GM12878 (cell line): ENCODE measurements at regions not wholly inside any gene's neighbourhood (a gene's known extent, or its start where the extent isn't known, plus 50 kb on each side); places are given as distances from the start of the nearest gene placed in this dataset.

Experiments used
- ATAC-seq: fragments of 200-7000 bp; cut with Tn5 transposase; 3 replicates; pipeline ENCODE4 v1.9.1; 2020; ENCODE audit warnings: mild to moderate bottlenecking, moderate library complexity
- BruUV-seq: library from RNA; stranded (reverse); fragments of 400-500 nt; replicated peaks from 2 replicates; lab custom pipeline; 2021; lab: Mats Ljungman, UMichigan
- CTCF ChIA-PET: fragments of 300-600 bp; sonication (Branson Sonifier 250); formaldehyde crosslinking; extraction: SDS; loops from one replicate; lab custom pipeline; 2021; ENCODE audit warnings: inconsistent platforms; lab: Yijun Ruan, JAX
- POLR2A ChIA-PET: fragments of 350-600 bp; formaldehyde crosslinking; extraction: SDS; loops from one replicate; lab custom pipeline; 2021; ENCODE audit warnings: inconsistent platforms; lab: Charles Lee
- RAD21 ChIA-PET: fragments of 300-600 bp; sonication (Branson Sonifier 250); formaldehyde crosslinking; loops from one replicate; lab custom pipeline; 2023; ENCODE audit warnings: antibody characterized with exemption; ENCODE audit not compliant: unreplicated experiment; lab: Charles Lee
- SMC1A ChIA-PET: fragments of 300-600 bp; sonication (Branson Sonifier 250); formaldehyde crosslinking; loops from one replicate; lab custom pipeline; 2023; ENCODE audit not compliant: unreplicated experiment, uncharacterized antibody; lab: Charles Lee
- DNase-seq: peaks from one replicate; pipeline ENCODE4 v3.0.0-alpha.2; 2011; ENCODE audit warnings: low read depth, low spot score
- FAIRE-seq: peaks from 3 replicates; lab custom pipeline; 2011; peaks lifted over from hg19 to GRCh38; lab: Jason Lieb, UNC
- H2AFZ ChIP-seq: 2 replicates; pipeline ENCODE4 v1.6.0; 2011; ENCODE audit warnings: low read depth, low read length, control low read depth; ENCODE audit not compliant: control insufficient read depth
- H3K27ac ChIP-seq: 2 replicates; pipeline ENCODE4 v1.5.1; 2011; ENCODE audit warnings: control low read depth; ENCODE audit not compliant: control insufficient read depth, insufficient read depth
- H3K27me3 ChIP-seq, 2 experiments: replicated peaks in 1 of 2; 2 replicates each; pipeline versions ENCODE4 v1.6.0 to v1.6.1; 2011; ENCODE audit warnings: low read length in 1 of 2; ENCODE audit not compliant: control insufficient read depth in 2 of 2, insufficient read depth in 2 of 2
- H3K36me3 ChIP-seq, 2 experiments: 2 replicates each; pipeline ENCODE4 v1.5.1; 2011; ENCODE audit warnings: low read length in 1 of 2; ENCODE audit not compliant: control insufficient read depth in 2 of 2, insufficient read depth in 2 of 2
- H3K4me1 ChIP-seq: 2 replicates; pipeline ENCODE4 v1.6.1; 2011; ENCODE audit warnings: mild to moderate bottlenecking, low read length, moderate library complexity, mixed read lengths; ENCODE audit not compliant: control insufficient read depth, insufficient read depth
- H3K4me2 ChIP-seq: 2 replicates; pipeline ENCODE4 v1.6.0; 2011; ENCODE audit warnings: control low read depth; ENCODE audit not compliant: control insufficient read depth, insufficient read depth
- H3K4me3 ChIP-seq: fragments of 200-600 bp; sonication (generic); 2 replicates; pipeline ENCODE4 v1.5.1; 2016
- H3K79me2 ChIP-seq: 2 replicates; pipeline ENCODE4 v1.6.0; 2011; ENCODE audit warnings: low read length; ENCODE audit not compliant: control insufficient read depth, insufficient read depth
- H3K9ac ChIP-seq: 2 replicates; pipeline ENCODE4 v1.8.0; 2011; ENCODE audit warnings: low read length, control low read depth, mixed read lengths; ENCODE audit not compliant: control insufficient read depth, insufficient read depth
- H3K9me3 ChIP-seq: replicated peaks from 3 replicates; pipeline ENCODE4 v1.5.1; 2011; ENCODE audit warnings: mild to moderate bottlenecking, low read length; ENCODE audit not compliant: control insufficient read depth, insufficient read depth
- H4K20me1 ChIP-seq: 2 replicates; pipeline ENCODE4 v1.6.0; 2011; ENCODE audit not compliant: control insufficient read depth, insufficient read depth
- LARP7 ChIP-seq: fragments of 450-650 bp; IDR thresholded peaks from 2 replicates; pipeline ENCODE4 v1.6.1; 2017; ENCODE audit warnings: mild to moderate bottlenecking
- MAX ChIP-seq: IDR thresholded peaks from 2 replicates; pipeline ENCODE4 v1.6.1; 2012; ENCODE audit warnings: low read depth, low read length, improper control_type of control experiment
- MEF2B ChIP-seq: fragments of 450-650 bp; IDR thresholded peaks from 2 replicates; pipeline ENCODE4 v1.6.1; 2018; ENCODE audit warnings: mild to moderate bottlenecking, moderate library complexity; ENCODE audit not compliant: partially characterized antibody, poor library complexity, severe bottlenecking
- MTA3 ChIP-seq: IDR thresholded peaks from 2 replicates; pipeline ENCODE4 v1.6.1; 2012; ENCODE audit warnings: low read length, inconsistent platforms, borderline replicate concordance
- MYB ChIP-seq: fragments of 150-350 bp; IDR thresholded peaks from 2 replicates; pipeline ENCODE4 v1.6.1; 2014; ENCODE audit warnings: mild to moderate bottlenecking, low read depth, low read length, borderline replicate concordance
- PRDM15 ChIP-seq: fragments of 450-650 bp; formaldehyde crosslinking; IDR thresholded peaks from 2 replicates; pipeline ENCODE4 v1.4.0; 2020; ENCODE audit warnings: mild to moderate bottlenecking, moderate library complexity
- TARDBP ChIP-seq: IDR thresholded peaks from 2 replicates; pipeline ENCODE4 v1.6.1; 2016; ENCODE audit warnings: borderline replicate concordance
- TCF7 ChIP-seq: IDR thresholded peaks from 2 replicates; pipeline ENCODE4 v1.6.1; 2014; ENCODE audit warnings: antibody characterized with exemption, borderline replicate concordance
- USF1 ChIP-seq: IDR thresholded peaks from 2 replicates; pipeline ENCODE4 v1.6.1; 2011; ENCODE audit warnings: borderline replicate concordance, low read depth, mild to moderate bottlenecking, moderate library complexity, mixed read lengths, low read length; ENCODE audit not compliant: insufficient read depth; ENCODE audit errors: extremely low read length
- ZNF687 ChIP-seq: fragments of 450-650 bp; IDR thresholded peaks from 2 replicates; pipeline ENCODE4 v1.6.1; 2017; ENCODE audit warnings: mild to moderate bottlenecking, moderate library complexity
- WGBS: methylation state at CpG from one replicate; pipeline ENCODE4 v1.1.6; 2016; ENCODE audit warnings: low lambda C conversion rate; ENCODE audit not compliant: insufficient replicate concordance, insufficient coverage; ENCODE audit errors: missing lambda C conversion rate; 5-methylcytosine and 5-hydroxymethylcytosine counted together
- in situ Hi-C: fragments of 300-500 bp; cut with MboI; formaldehyde crosslinking; loops from 9 replicates; pipeline ENCODE4 v1.14.3; 2018; ENCODE audit warnings: mixed read lengths
- intact Hi-C: fragments of 100-400 bp; cut with micrococcal nuclease; formaldehyde crosslinking; loops from one replicate; pipeline ENCODE4 v1.14.2; 2022; ENCODE audit not compliant: unreplicated experiment

- no peak for TF ChIP-seq USF1
- TF ChIP-seq TCF7, result no peak
- no peak for TF ChIP-seq MAX
- no peak for TF ChIP-seq MTA3
- no peak for TF ChIP-seq ZNF687
Measured at GRCh38 chr1:177340601-177341067, 169.9 kb downstream of the BRINP2 start (continued).

- H2AFZ ChIP-seq, result no peak overlapping the region
- no TSS peak for BruUV-seq
- ChIA-PET RAD21 (no interaction called here), POLR2A (no interaction called here), SMC1A (interaction anchor here (0.8 kb wide), 1 partner anchor 245 kb away, joined by 3 read pairs; no protein-coding TSS in a partner anchor), CTCF (no interaction called here)
- H3K4me2 ChIP-seq, result no peak overlapping the region
- in situ Hi-C loops (no loop called here), intact Hi-C loops (no loop called here)
- FAIRE-seq (no peak), ATAC-seq (no peak), DNase-seq (no peak)
- no peak overlapping the region for H3K27ac ChIP-seq
- H4K20me1 ChIP-seq, result no peaks in the 10 kb centered on the region
- H3K9me3 ChIP-seq, result no peaks in the 10 kb centered on the region
- no peaks in the 10 kb centered on the region for H3K79me2 ChIP-seq
- 0% methylated on average over 1 of the region's 1 CpG for WGBS
- H3K4me1 ChIP-seq, result no peaks in the 10 kb centered on the region
- no peak overlapping the region for H3K9ac ChIP-seq
- H3K36me3 ChIP-seq, result no peaks in the 10 kb centered on the region
- H3K4me3 ChIP-seq, result no peak overlapping the region
- no peaks in the 10 kb centered on the region; a peak in 1 of 4 replicates for H3K27me3 ChIP-seq
- TF ChIP-seq TARDBP, result no peak
- no peak for TF ChIP-seq PRDM15 (CRISPR knock-in tag)
- no peak for TF ChIP-seq MEF2B
- TF ChIP-seq LARP7, result no peak
- no peak for TF ChIP-seq MYB
Measured at GRCh38 chr1:177338376-177338775, 167.6 kb downstream of the BRINP2 start.
